SU-DHL-6 (cell line): ENCODE measurements at regions not wholly inside any gene's neighbourhood (a gene's known extent, or its start where the extent isn't known, plus 50 kb on each side); places are given as distances from the start of the nearest gene placed in this dataset.
"Not testable (repeated sequence)": the region's sequence is repeated elsewhere in the genome, so short reads cannot be mapped to it uniquely, and the experiment has no call there.

ENCODE experiments used
- H2AFZ ChIP-seq: fragments of 200-600 bp; sonication (generic); 2 replicates; pipeline ENCODE4 v1.6.1; 2014; ENCODE audit warnings: low read depth, mild to moderate bottlenecking, moderate library complexity, mixed read lengths, antibody characterized with exemption, low read length; ENCODE audit not compliant: severe bottlenecking
- H3F3A ChIP-seq: fragments of 200-600 bp; shearing (Covaris generic); 2 replicates; pipeline ENCODE4 v1.6.0; 2016; ENCODE audit warnings: antibody characterized with exemption, mild to moderate bottlenecking; ENCODE audit not compliant: insufficient read depth
- H3K27ac ChIP-seq: fragments of 200-600 bp; sonication (generic); 2 replicates; pipeline ENCODE4 v1.5.1; 2016; ENCODE audit warnings: low read depth, mild to moderate bottlenecking, low read length, moderate library complexity, mixed read lengths
- H3K27me3 ChIP-seq: fragments of 200-600 bp; sonication (generic), shearing (Covaris generic); 2 replicates; pipeline ENCODE4 v1.6.0; 2014; ENCODE audit warnings: mild to moderate bottlenecking, low read length
- H3K36me3 ChIP-seq: fragments of 200-600 bp; sonication (generic); 2 replicates; pipeline ENCODE4 v1.6.1; 2014; ENCODE audit warnings: mild to moderate bottlenecking, low read length, mixed read lengths
- H3K4me2 ChIP-seq: fragments of 300-600, 200-600 bp; shearing (Covaris generic), sonication (generic); 2 replicates; pipeline ENCODE4 v1.6.0; 2014; ENCODE audit warnings: low read length, low read depth, mild to moderate bottlenecking; ENCODE audit not compliant: poor library complexity, severe bottlenecking
- H3K4me3 ChIP-seq: fragments of 200-600 bp; sonication (generic); 2 replicates; pipeline ENCODE4 v1.5.1; 2014; ENCODE audit warnings: antibody characterized with exemption, low read length, mild to moderate bottlenecking, mixed read lengths; ENCODE audit not compliant: insufficient read depth, poor library complexity, severe bottlenecking
- H3K79me2 ChIP-seq: fragments of 200-600 bp; sonication (generic); 2 replicates; pipeline ENCODE4 v1.6.1; 2014; ENCODE audit warnings: mild to moderate bottlenecking, low read length, moderate library complexity; ENCODE audit not compliant: insufficient read depth
- H3K9ac ChIP-seq: fragments of 200-600 bp; sonication (generic); 2 replicates; pipeline ENCODE4 v1.7.0; 2014; ENCODE audit warnings: mild to moderate bottlenecking, low read length
- H3K9me2 ChIP-seq: fragments of 200-600 bp; sonication (generic); replicated peaks from 2 replicates; pipeline ENCODE4 v1.6.1; 2014; ENCODE audit warnings: low read length; ENCODE audit not compliant: insufficient read depth
- H3K9me3 ChIP-seq: fragments of 200-600 bp; sonication (generic); 2 replicates; pipeline ENCODE4 v1.6.1; 2014; ENCODE audit warnings: low read length, mixed read lengths; ENCODE audit not compliant: insufficient read depth
- H4K20me1 ChIP-seq: fragments of 200-600 bp; sonication (generic); 2 replicates; pipeline ENCODE4 v1.6.1; 2014; ENCODE audit warnings: low read depth, mild to moderate bottlenecking, antibody characterized with exemption, low read length, moderate library complexity, mixed read lengths
- EZH2phosphoT487 ChIP-seq: fragments of 200-600 bp; sonication (generic), shearing (Covaris generic); conservative IDR thresholded peaks from 2 replicates; pipeline ENCODE4 v1.6.1; 2018; ENCODE audit warnings: mild to moderate bottlenecking, antibody characterized with exemption, low read length, moderate library complexity, mixed read lengths
- TF ChIP-seq, protein P1 (sequence below): fragments of 200-600 bp; sonication (generic); IDR thresholded peaks from one replicate; pipeline ENCODE4 v1.5.1; 2017; ENCODE audit warnings: antibody characterized with exemption, mild to moderate bottlenecking, low read length, moderate library complexity; ENCODE audit not compliant: insufficient read depth, poor library complexity, severe bottlenecking

DNA sequence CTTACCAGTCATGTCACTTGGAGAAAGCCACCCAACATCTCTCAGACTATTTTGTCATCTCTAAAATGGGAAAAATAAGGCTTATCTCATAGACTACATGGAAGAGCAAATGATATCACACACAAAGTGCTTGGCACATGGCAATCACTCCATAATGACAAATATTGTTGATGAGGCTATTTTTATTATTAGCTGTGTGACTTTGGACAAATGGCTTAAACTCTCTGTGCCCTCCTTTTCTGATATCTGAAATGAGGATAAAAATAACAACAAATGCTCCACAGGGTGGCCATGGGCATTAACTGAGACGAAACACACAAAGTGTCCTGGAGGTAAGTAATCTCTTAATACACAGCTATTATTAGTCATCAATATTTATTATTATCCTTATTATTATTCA, 125.5 kb upstream of the HAND1 start:
- no peak overlapping the region for H3K9ac ChIP-seq
- no peaks in the 10 kb centered on the region for H3K27me3 ChIP-seq
- H3K36me3 ChIP-seq, result no peaks in the 10 kb centered on the region
- H3K4me3 ChIP-seq, result no peak overlapping the region
- no peaks in the 10 kb centered on the region for H3K9me3 ChIP-seq
- H2AFZ ChIP-seq, result no peak overlapping the region
- H3K4me2 ChIP-seq, result no peak overlapping the region
- no peaks in the 10 kb centered on the region for H4K20me1 ChIP-seq
- no peaks in the 10 kb centered on the region for H3K9me2 ChIP-seq
- H3K79me2 ChIP-seq, result no peaks in the 10 kb centered on the region
- H3F3A ChIP-seq, result no peaks in the 10 kb centered on the region
- TF ChIP-seq EZH2phosphoT487, result no peak
- TF ChIP-seq, protein P1, sequence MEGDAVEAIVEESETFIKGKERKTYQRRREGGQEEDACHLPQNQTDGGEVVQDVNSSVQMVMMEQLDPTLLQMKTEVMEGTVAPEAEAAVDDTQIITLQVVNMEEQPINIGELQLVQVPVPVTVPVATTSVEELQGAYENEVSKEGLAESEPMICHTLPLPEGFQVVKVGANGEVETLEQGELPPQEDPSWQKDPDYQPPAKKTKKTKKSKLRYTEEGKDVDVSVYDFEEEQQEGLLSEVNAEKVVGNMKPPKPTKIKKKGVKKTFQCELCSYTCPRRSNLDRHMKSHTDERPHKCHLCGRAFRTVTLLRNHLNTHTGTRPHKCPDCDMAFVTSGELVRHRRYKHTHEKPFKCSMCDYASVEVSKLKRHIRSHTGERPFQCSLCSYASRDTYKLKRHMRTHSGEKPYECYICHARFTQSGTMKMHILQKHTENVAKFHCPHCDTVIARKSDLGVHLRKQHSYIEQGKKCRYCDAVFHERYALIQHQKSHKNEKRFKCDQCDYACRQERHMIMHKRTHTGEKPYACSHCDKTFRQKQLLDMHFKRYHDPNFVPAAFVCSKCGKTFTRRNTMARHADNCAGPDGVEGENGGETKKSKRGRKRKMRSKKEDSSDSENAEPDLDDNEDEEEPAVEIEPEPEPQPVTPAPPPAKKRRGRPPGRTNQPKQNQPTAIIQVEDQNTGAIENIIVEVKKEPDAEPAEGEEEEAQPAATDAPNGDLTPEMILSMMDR, result no peak
- H3K27ac ChIP-seq, result no peak overlapping the region

DNA sequence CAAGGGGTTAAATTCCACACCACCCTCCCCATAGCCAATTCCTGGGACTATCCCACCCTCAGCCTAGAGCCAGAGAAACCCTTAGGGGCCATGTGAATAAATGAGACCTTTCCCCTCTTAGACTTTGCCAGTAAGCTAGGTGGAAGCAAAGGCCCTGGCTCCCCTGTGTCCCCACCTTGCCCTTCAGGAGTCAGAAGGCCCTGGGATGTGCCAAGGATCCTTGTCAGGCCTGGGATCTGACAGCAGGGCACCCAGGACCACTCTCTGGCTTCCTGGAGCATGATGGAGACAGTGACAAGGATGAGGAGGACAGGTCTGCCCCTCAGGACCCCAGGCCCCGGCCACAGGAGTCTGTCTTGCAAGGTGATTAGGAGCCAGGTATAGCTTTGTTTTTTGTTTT, 125.0 kb upstream of the HAND1 start:
- Histone ChIP-seq H3K4me2 (no peak overlapping the region), H3F3A (no peaks in the 10 kb centered on the region), H3K36me3 (no peaks in the 10 kb centered on the region), H2AFZ (no peak overlapping the region), H3K27me3 (no peaks in the 10 kb centered on the region), H3K9me2 (no peaks in the 10 kb centered on the region), H3K79me2 (no peaks in the 10 kb centered on the region), H4K20me1 (no peaks in the 10 kb centered on the region), H3K4me3 (no peak overlapping the region), H3K9ac (no peak overlapping the region), H3K27ac (no peak overlapping the region), H3K9me3 (no peaks in the 10 kb centered on the region)
- TF ChIP-seq, protein P1, result no peak
- TF ChIP-seq EZH2phosphoT487, result no peak

DNA sequence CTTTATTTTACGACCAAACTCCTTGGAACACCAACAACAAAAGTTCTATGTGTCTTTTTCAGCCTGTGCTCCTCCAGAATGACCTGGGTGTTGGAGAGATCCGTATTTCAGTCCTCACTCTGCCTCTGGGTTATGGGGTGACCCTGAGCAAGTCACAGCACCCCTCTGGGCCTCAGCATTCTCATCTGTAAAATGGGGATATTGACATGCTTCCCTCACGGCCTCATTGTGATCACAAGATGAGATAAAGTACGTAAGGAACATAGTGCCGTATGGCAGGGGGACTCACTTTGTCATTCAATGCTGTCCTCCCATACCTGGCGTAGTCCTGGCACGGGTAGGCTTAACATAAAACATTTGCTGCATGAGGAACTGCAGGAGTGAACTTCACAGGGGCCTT, 123.0 kb upstream of the HAND1 start:
- no peaks in the 10 kb centered on the region for H3F3A ChIP-seq
- no peaks in the 10 kb centered on the region for H3K79me2 ChIP-seq
- H3K4me3 ChIP-seq, result no peak overlapping the region
- no peak overlapping the region for H3K4me2 ChIP-seq
- H3K9me3 ChIP-seq, result no peaks in the 10 kb centered on the region
- no peaks in the 10 kb centered on the region for H3K36me3 ChIP-seq
- no peaks in the 10 kb centered on the region for H4K20me1 ChIP-seq
- no peak overlapping the region for H3K27ac ChIP-seq
- no peak overlapping the region for H3K9ac ChIP-seq
- TF ChIP-seq, protein P1, result no peak
- no peak for TF ChIP-seq EZH2phosphoT487
- no peaks in the 10 kb centered on the region for H3K9me2 ChIP-seq
- no peaks in the 10 kb centered on the region for H3K27me3 ChIP-seq
- H2AFZ ChIP-seq, result no peak overlapping the region

DNA sequence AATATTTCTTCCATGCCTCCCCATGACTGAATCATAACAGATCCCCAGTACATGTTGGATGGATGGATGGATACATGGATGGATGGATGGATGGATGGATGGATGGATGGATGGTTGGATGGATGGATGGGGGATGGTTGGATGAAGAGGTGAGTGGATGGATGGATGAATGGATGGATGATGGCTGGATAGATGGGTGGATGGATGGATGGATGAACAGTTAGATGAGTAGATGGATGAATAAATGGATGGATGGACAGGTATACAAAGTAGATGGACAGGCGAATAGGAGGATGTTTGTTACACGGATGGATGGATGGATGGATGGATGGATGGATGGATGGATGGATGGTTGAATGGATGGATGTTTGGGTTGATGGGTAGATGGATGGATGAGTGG, 120.0 kb upstream of the HAND1 start:
- Histone ChIP-seq H3K9ac (no peak overlapping the region), H3K4me3 (no peak overlapping the region), H3F3A (no peaks in the 10 kb centered on the region)

DNA sequence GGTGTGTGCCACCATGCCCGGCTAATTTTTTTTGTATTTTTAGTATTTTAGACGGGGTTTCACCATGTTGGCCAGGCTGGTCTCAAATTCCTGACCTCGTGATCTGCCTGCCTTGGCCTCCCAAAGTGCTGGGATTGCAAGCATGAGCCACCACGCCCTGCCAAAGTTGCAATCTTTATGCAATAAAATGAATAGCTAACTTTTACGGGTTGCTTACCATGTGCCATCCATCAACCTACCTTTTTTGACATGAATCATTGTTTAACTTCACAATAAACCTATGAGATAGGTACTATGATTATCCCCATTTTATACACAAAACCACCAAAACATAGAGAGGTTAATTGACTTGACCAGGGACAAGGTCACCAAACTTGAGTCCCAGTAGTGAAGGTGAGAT, 118.8 kb upstream of the HAND1 start:
- H2AFZ ChIP-seq, H3K9me2 ChIP-seq, H3K36me3 ChIP-seq, H3F3A ChIP-seq, H3K9me3 ChIP-seq, H3K9ac ChIP-seq, H3K79me2 ChIP-seq, H4K20me1 ChIP-seq, H3K4me2 ChIP-seq, H3K4me3 ChIP-seq, H3K27me3 ChIP-seq, H3K27ac ChIP-seq: not testable (repeated sequence)

More for the DNA sequence above, 120.0 kb upstream of the HAND1 start:
- Histone ChIP-seq H3K9me3 (no peaks in the 10 kb centered on the region), H3K79me2 (no peaks in the 10 kb centered on the region), H2AFZ (no peak overlapping the region), H3K27me3 (no peaks in the 10 kb centered on the region), H3K36me3 (no peaks in the 10 kb centered on the region), H3K27ac (no peak overlapping the region), H3K9me2 (no peaks in the 10 kb centered on the region), H3K4me2 (no peak overlapping the region), H4K20me1 (no peaks in the 10 kb centered on the region)
- TF ChIP-seq, protein P1, result no peak
- TF ChIP-seq EZH2phosphoT487, result no peak
